HCEC 1CT (cell line): ENCODE measurements at regions not wholly inside any gene's neighbourhood (a gene's known extent, or its start where the extent isn't known, plus 50 kb on each side); places are given as distances from the start of the nearest gene placed in this dataset.
"Not testable (repeated sequence)": the region's sequence is repeated elsewhere in the genome, so short reads cannot be mapped to it uniquely, and the experiment has no call there.

Experiments
- DNase-seq: peaks from one replicate; pipeline ENCODE4 v3.0.0-alpha.2; 2017

- no peak for DNase-seq
Measured at GRCh38 chr12:31819427-31819826, 90.6 kb upstream of the AMN1 start.

- no peak for DNase-seq
Measured at GRCh38 chr12:31818623-31819268, 89.9 kb upstream of the AMN1 start.

GRCh38 chr12:31817120-31817519 lies 88.3 kb upstream of the AMN1 start:
- no peak for DNase-seq

- no peak for DNase-seq
Measured at GRCh38 chr12:31815096-31815495, 86.3 kb upstream of the AMN1 start.

- DNase-seq = no peak
Measured at GRCh38 chr12:31813305-31813704, 84.5 kb upstream of the AMN1 start.

- DNase-seq = no peak
Measured at GRCh38 chr12:31807773-31808097, 78.9 kb upstream of the AMN1 start.

- not testable (repeated sequence) for DNase-seq
Measured at GRCh38 chr12:31807081-31807772, 78.4 kb upstream of the AMN1 start.

- DNase-seq = not testable (repeated sequence)
Measured at GRCh38 chr12:31805681-31806080, 76.9 kb upstream of the AMN1 start.

GRCh38 chr12:31804707-31805106 lies 75.9 kb upstream of the AMN1 start:
- not testable (repeated sequence) for DNase-seq

- DNase-seq = no peak
Measured at GRCh38 chr12:31804185-31804504, 75.3 kb upstream of the AMN1 start.

- DNase-seq = no peak
Measured at GRCh38 chr12:31803306-31804184, 74.7 kb upstream of the AMN1 start.

- DNase-seq = no peak
Measured at GRCh38 chr12:31801872-31802271, 73.1 kb upstream of the AMN1 start.

- no peak for DNase-seq
Measured at GRCh38 chr12:31797230-31797872, 68.5 kb upstream of the AMN1 start.

GRCh38 chr12:31796270-31796951 lies 67.6 kb upstream of the AMN1 start:
- no peak for DNase-seq

GRCh38 chr12:31794745-31795144 lies 65.9 kb upstream of the AMN1 start:
- no peak for DNase-seq

- DNase-seq = not testable (repeated sequence)
Measured at GRCh38 chr12:31791265-31791664, 62.4 kb upstream of the AMN1 start.

GRCh38 chr12:31790759-31791158 lies 61.9 kb upstream of the AMN1 start:
- no peak for DNase-seq

GRCh38 chr12:31785318-31785717 lies 56.5 kb upstream of the AMN1 start:
- DNase-seq = no peak

GRCh38 chr12:31783996-31784645 lies 55.3 kb upstream of the AMN1 start:
- DNase-seq = peak; percentile 1

GRCh38 chr12:31783556-31783955 lies 54.7 kb upstream of the AMN1 start:
- DNase-seq = no peak

GRCh38 chr12:31781894-31782540 lies 53.2 kb upstream of the AMN1 start:
- no peak for DNase-seq

GRCh38 chr12:31780096-31780495 lies 51.3 kb upstream of the AMN1 start:
- DNase-seq = no peak
